ENCODE measurements at regions not wholly inside any gene's neighbourhood (a gene's known extent, or its start where the extent isn't known, plus 50 kb on each side); places are given as distances from the start of the nearest gene placed in this dataset.

- DNase-seq: no peak
These were observed 51.3 kb upstream of the FAM3C start for GRCh38 chr7:121447243-121447910.

- DNase-seq: no peak
These were observed 50.4 kb upstream of the FAM3C start for GRCh38 chr7:121446526-121446925.

All from GOT3 (cell line).